Gastroesophageal sphincter (tissue), 3 donors: ENCODE measurements at regions not wholly inside any gene's neighbourhood (a gene's known extent, or its start where the extent isn't known, plus 50 kb on each side); places are given as distances from the start of the nearest gene placed in this dataset.

ENCODE experiments used
- CTCF ChIP-seq, 4 experiments: fragments of 200-600 bp in 2 of 4; fragments of 450-650 bp in 2 of 4; sonication (generic) in 1 of 4; IDR thresholded peaks; one replicate each; pipeline ENCODE4 v1.5.1; 2017 to 2019; ENCODE audit warnings: antibody characterized with exemption in 4 of 4, mild to moderate bottlenecking in 2 of 4, moderate library complexity in 2 of 4
- EP300 ChIP-seq: sonication (generic); formaldehyde crosslinking; IDR thresholded peaks from one replicate; pipeline ENCODE4 v1.6.1; 2017; ENCODE audit warnings: antibody characterized with exemption, mild to moderate bottlenecking
- POLR2A ChIP-seq, 2 donors: fragments of 450-650 bp; IDR thresholded peaks; one replicate each; pipeline ENCODE4 v1.6.1; 2017; ENCODE audit warnings: antibody characterized with exemption in 2 of 2, mild to moderate bottlenecking in 2 of 2, moderate library complexity in 1 of 2
- POLR2AphosphoS5 ChIP-seq: sonication (generic); formaldehyde crosslinking; IDR thresholded peaks from one replicate; pipeline ENCODE4 v1.6.1; 2017; ENCODE audit warnings: antibody characterized with exemption

DNA sequence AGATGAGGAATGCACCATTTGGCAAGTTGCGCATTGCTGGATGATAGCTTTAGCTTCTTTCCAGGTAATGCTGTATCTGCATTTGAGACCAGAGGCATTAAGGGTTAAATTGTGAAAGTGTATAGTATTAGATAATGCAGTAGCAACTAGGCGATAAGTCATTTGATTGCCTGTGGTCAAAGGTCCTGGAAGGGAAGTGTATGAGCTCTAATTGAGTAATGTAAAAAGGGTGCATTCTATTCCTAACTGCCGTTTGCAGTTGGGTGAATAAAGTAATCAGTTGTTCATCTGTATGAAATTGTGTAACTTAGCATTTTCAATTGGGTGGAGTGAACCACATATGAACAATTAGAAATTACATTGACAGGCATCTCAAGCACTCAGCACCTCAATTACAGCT, 54.5 kb upstream of the WDR1 start:
- TF ChIP-seq CTCF (IDR thresholded peaks at IDR 0.05), result no peak
- no peak for TF ChIP-seq EP300
- TF ChIP-seq POLR2AphosphoS5, result no peak
- TF ChIP-seq POLR2A (IDR thresholded peaks at IDR 0.05), result no peak
